IMR-90 (cell line): ENCODE measurements at regions not wholly inside any gene's neighbourhood (a gene's known extent, or its start where the extent isn't known, plus 50 kb on each side); places are given as distances from the start of the nearest gene placed in this dataset.

Source experiments
- ATAC-seq: fragments of 200-7000 bp; cut with Tn5 transposase; 2 replicates; pipeline ENCODE4 v1.9.1; 2020; ENCODE audit warnings: low read depth, mild to moderate bottlenecking, moderate library complexity
- BruUV-seq: library from RNA; stranded (reverse); fragments of 400-500 nt; replicated peaks from 2 replicates; lab custom pipeline; 2021; lab: Mats Ljungman, UMichigan
- CTCF ChIA-PET: fragments of 300-600 bp; formaldehyde crosslinking; extraction: SDS; loops from one replicate; lab custom pipeline; 2021; ENCODE audit warnings: antibody characterized with exemption; lab: Yijun Ruan, JAX
- POLR2A ChIA-PET: fragments of 300-600 bp; sonication (Branson Sonifier 250); formaldehyde crosslinking; loops from one replicate; lab custom pipeline; 2022; ENCODE audit warnings: antibody characterized with exemption; ENCODE audit not compliant: unreplicated experiment; lab: Charles Lee
- DNase-seq: peaks from one replicate; pipeline ENCODE4 v3.0.0; 2013
- H2AFZ ChIP-seq: replicated peaks from 2 replicates; pipeline ENCODE3; 2013; ENCODE audit warnings: low read length, mild to moderate bottlenecking; ENCODE audit not compliant: poor library complexity
- H2AK5ac ChIP-seq: 2 replicates; pipeline ENCODE4 v1.6.1; 2013; ENCODE audit warnings: low read depth, low read length, inconsistent platforms
- H2AK9ac ChIP-seq: replicated peaks from 2 replicates; pipeline ENCODE3; 2013; ENCODE audit warnings: mild to moderate bottlenecking, low read depth, low read length, moderate library complexity; ENCODE audit not compliant: poor library complexity
- H2BK120ac ChIP-seq: 2 replicates; pipeline ENCODE4 v1.6.1; 2013; ENCODE audit warnings: low read depth, low read length, inconsistent platforms
- H2BK15ac ChIP-seq: 3 replicates; pipeline ENCODE4 v1.6.1; 2013; ENCODE audit warnings: low read depth, low read length, inconsistent platforms
- H2BK20ac ChIP-seq: 2 replicates; pipeline ENCODE4 v1.6.1; 2013; ENCODE audit warnings: low read depth, mild to moderate bottlenecking, inconsistent platforms, low read length, moderate library complexity
- H2BK5ac ChIP-seq: 2 replicates; pipeline ENCODE4 v1.6.1; 2013; ENCODE audit warnings: mild to moderate bottlenecking, low read depth, low read length, inconsistent platforms; ENCODE audit not compliant: poor library complexity, severe bottlenecking
- H3K14ac ChIP-seq: replicated peaks from 2 replicates; pipeline ENCODE4 v1.6.1; 2013; ENCODE audit warnings: low read depth, low read length, inconsistent platforms
- H3K18ac ChIP-seq: 2 replicates; pipeline ENCODE4 v1.6.1; 2013; ENCODE audit warnings: low read depth, low read length, control low read depth
- H3K23ac ChIP-seq: 2 replicates; pipeline ENCODE4 v1.6.1; 2013; ENCODE audit warnings: low read depth, low read length, inconsistent platforms
- H3K27ac ChIP-seq: 2 replicates; pipeline ENCODE4 v1.5.1; 2013; ENCODE audit warnings: mild to moderate bottlenecking, control low read depth, low read length; ENCODE audit not compliant: insufficient read depth
- H3K27me3 ChIP-seq: 2 replicates; pipeline ENCODE4 v1.6.1; 2013; ENCODE audit warnings: low read length; ENCODE audit not compliant: control insufficient read depth, insufficient read depth
- H3K36me3 ChIP-seq: 2 replicates; pipeline ENCODE4 v1.6.1; 2013; ENCODE audit warnings: low read length, mixed read lengths; ENCODE audit not compliant: control insufficient read depth, insufficient read depth
- H3K4ac ChIP-seq: 2 replicates; pipeline ENCODE4 v1.6.1; 2013; ENCODE audit warnings: low read depth, low read length, inconsistent platforms
- H3K4me1 ChIP-seq: 2 replicates; pipeline ENCODE4 v1.6.1; 2013; ENCODE audit warnings: low read length, mixed read lengths; ENCODE audit not compliant: control insufficient read depth, insufficient read depth
- H3K4me2 ChIP-seq: 2 replicates; pipeline ENCODE4 v1.6.1; 2013; ENCODE audit warnings: low read depth, mild to moderate bottlenecking, control low read depth, low read length, moderate library complexity
- H3K4me3 ChIP-seq: 2 replicates; pipeline ENCODE4 v1.5.1; 2013; ENCODE audit warnings: low read depth, mild to moderate bottlenecking, control low read depth, low read length, moderate library complexity; ENCODE audit not compliant: insufficient read depth
- H3K56ac ChIP-seq: 2 replicates; pipeline ENCODE4 v1.6.1; 2013; ENCODE audit warnings: low read length, inconsistent platforms; ENCODE audit not compliant: insufficient read depth; ENCODE audit errors: extremely low read depth
- H3K79me1 ChIP-seq, 2 experiments: 2 replicates each; pipeline ENCODE4 v1.6.1; 2013; ENCODE audit warnings: low read length in 2 of 2, inconsistent platforms in 1 of 2, low read depth in 1 of 2
- H3K9ac ChIP-seq: 2 replicates; pipeline ENCODE4 v1.6.1; 2013; ENCODE audit warnings: low read depth, low read length, control low read depth
- H3K9me1 ChIP-seq: 2 replicates; pipeline ENCODE4 v1.6.1; 2013; ENCODE audit warnings: low read length, inconsistent platforms; ENCODE audit not compliant: insufficient read depth
- H3K9me3 ChIP-seq: 2 replicates; pipeline ENCODE4 v1.6.1; 2013; ENCODE audit warnings: low read length; ENCODE audit not compliant: control insufficient read depth, insufficient read depth
- H4K20me1 ChIP-seq: 2 replicates; pipeline ENCODE4 v1.6.1; 2013; ENCODE audit warnings: low read length, inconsistent platforms; ENCODE audit not compliant: insufficient read depth
- H4K5ac ChIP-seq: 2 replicates; pipeline ENCODE4 v1.6.1; 2013; ENCODE audit warnings: mild to moderate bottlenecking, low read depth, low read length, control low read depth
- H4K8ac ChIP-seq, 2 experiments: 2 replicates each; pipeline ENCODE4 v1.6.1; 2013; ENCODE audit warnings: low read depth in 2 of 2, low read length in 2 of 2, control low read depth in 1 of 2, inconsistent platforms in 1 of 2
- H4K91ac ChIP-seq: 2 replicates; pipeline ENCODE4 v1.6.1; 2013; ENCODE audit warnings: low read depth, low read length, inconsistent platforms; ENCODE audit not compliant: insufficient read depth
- RFX5 ChIP-seq: IDR thresholded peaks from 2 replicates; pipeline ENCODE4 v1.8.0; 2012; ENCODE audit warnings: low read depth, mild to moderate bottlenecking, low read length, moderate library complexity
- WGBS, 2 experiments: methylation state at CpG; one replicate each; pipeline versions ENCODE4 v1.1.5 to v1.1.7; 2013; ENCODE audit warnings: missing lambda C conversion rate in 2 of 2; ENCODE audit not compliant: insufficient read length in 1 of 2; ENCODE audit errors: extremely low coverage in 2 of 2; 5-methylcytosine and 5-hydroxymethylcytosine counted together
- dilution Hi-C: fragments of 300-500 bp; cut with HindIII; formaldehyde crosslinking; loops from one replicate; pipeline ENCODE4 v1.14.3; 2018; ENCODE audit warnings: low sequenced_read_pairs; ENCODE audit not compliant: unreplicated experiment
- in situ Hi-C: fragments of 300-500 bp; cut with MboI; formaldehyde crosslinking; loops from 3 replicates; pipeline ENCODE4 v1.14.3; 2019; ENCODE audit warnings: low sequenced_read_pairs, inconsistent platforms, mixed read lengths
- intact Hi-C: fragments of 100-400 bp; cut with micrococcal nuclease; formaldehyde crosslinking; loops from 2 replicates; pipeline ENCODE4 v1.10.0; 2022

DNA sequence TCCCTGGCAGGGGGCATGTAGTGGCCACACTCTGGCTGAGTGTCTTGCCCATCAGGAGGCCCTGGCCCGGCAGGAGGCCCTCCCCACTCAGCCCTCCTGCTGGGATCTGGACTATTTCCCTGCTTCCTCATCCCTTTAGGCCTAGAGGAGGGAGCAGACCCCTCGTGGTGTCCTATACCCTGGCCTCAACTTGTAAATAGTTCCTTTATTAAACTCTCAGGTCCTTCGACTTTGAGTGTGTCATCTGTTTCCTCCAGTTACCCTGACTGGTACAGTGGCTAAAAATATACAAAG lies 166.7 kb upstream of the GLI2 start:
- no peak overlapping the region for H2AFZ ChIP-seq
- no peak overlapping the region for H2AK5ac ChIP-seq
- H3K27ac ChIP-seq, result no peak overlapping the region
- H2AK9ac ChIP-seq, result no peak overlapping the region
- H2BK20ac ChIP-seq, result no peak overlapping the region
- intact Hi-C loops (no loop called here), in situ Hi-C loops (no loop called here), dilution Hi-C loops (no loop called here)
- no peak overlapping the region for H4K8ac ChIP-seq
- H3K56ac ChIP-seq, result no peak overlapping the region
- no peak overlapping the region for H3K18ac ChIP-seq
- H3K9ac ChIP-seq, result no peak overlapping the region
- H3K4ac ChIP-seq, result no peak overlapping the region
- WGBS, 2 experiments, result no CpG with 5 or more reads among the region's 3 CpGs
- no peak for TF ChIP-seq RFX5
- H3K4me1 ChIP-seq, result peaks cover 7% of the 10 kb centered on the region; the same call in 1 of the 2 replicates
- no peak overlapping the region for H3K23ac ChIP-seq
- no peak overlapping the region for H4K5ac ChIP-seq
- no peak overlapping the region for H2BK120ac ChIP-seq
- H3K36me3 ChIP-seq, result no peaks in the 10 kb centered on the region
- H3K4me3 ChIP-seq, result no peak overlapping the region
- no peak for DNase-seq
- no peak overlapping the region for H3K14ac ChIP-seq
- no peak overlapping the region; the same call in 1 of the 2 replicates for H4K91ac ChIP-seq
- H2BK5ac ChIP-seq, result no peak overlapping the region
- H3K9me3 ChIP-seq, result no peaks in the 10 kb centered on the region
- CTCF ChIA-PET, result no interaction called here
- BruUV-seq, result no TSS peak
- H3K4me2 ChIP-seq, result no peak overlapping the region
- POLR2A ChIA-PET, result no interaction called here
- no peaks in the 10 kb centered on the region for H4K20me1 ChIP-seq
- ATAC-seq, result no peak
- H3K79me1 ChIP-seq, result no peaks in the 10 kb centered on the region
- H3K27me3 ChIP-seq, result peaks cover 14% of the 10 kb centered on the region
- H2BK15ac ChIP-seq, result no peak overlapping the region
- peaks cover 9% of the 10 kb centered on the region; the same call in 1 of the 2 replicates for H3K9me1 ChIP-seq
